IPS-20b (cell line): ENCODE measurements at regions not wholly inside any gene's neighbourhood (a gene's known extent, or its start where the extent isn't known, plus 50 kb on each side); places are given as distances from the start of the nearest gene placed in this dataset.

Source experiments
- H3K27ac ChIP-seq: one replicate; pipeline ENCODE4 v1.5.1; 2013; ENCODE audit warnings: low read length
- H3K27me3 ChIP-seq: 2 replicates; pipeline ENCODE4 v1.6.1; 2013; ENCODE audit warnings: mild to moderate bottlenecking, low read length, inconsistent platforms; ENCODE audit not compliant: insufficient read depth
- H3K36me3 ChIP-seq: 2 replicates; pipeline ENCODE4 v1.6.1; 2013; ENCODE audit warnings: low read depth, mild to moderate bottlenecking, inconsistent platforms, low read length, moderate library complexity; ENCODE audit not compliant: insufficient read depth
- H3K4me1 ChIP-seq: 2 replicates; pipeline ENCODE4 v1.6.1; 2013; ENCODE audit warnings: mild to moderate bottlenecking, control low read depth, inconsistent platforms, low read length, moderate library complexity; ENCODE audit not compliant: insufficient read depth
- H3K4me3 ChIP-seq: 2 replicates; pipeline ENCODE4 v1.5.1; 2013; ENCODE audit warnings: mild to moderate bottlenecking, low read length, inconsistent platforms
- H3K9ac ChIP-seq: 2 replicates; pipeline ENCODE4 v1.6.1; 2013; ENCODE audit warnings: low read depth, mild to moderate bottlenecking, inconsistent platforms, low read length, moderate library complexity
- H3K9me3 ChIP-seq: 2 replicates; pipeline ENCODE4 v1.6.1; 2013; ENCODE audit warnings: mild to moderate bottlenecking, low read depth, low read length, inconsistent platforms; ENCODE audit not compliant: insufficient read depth

DNA sequence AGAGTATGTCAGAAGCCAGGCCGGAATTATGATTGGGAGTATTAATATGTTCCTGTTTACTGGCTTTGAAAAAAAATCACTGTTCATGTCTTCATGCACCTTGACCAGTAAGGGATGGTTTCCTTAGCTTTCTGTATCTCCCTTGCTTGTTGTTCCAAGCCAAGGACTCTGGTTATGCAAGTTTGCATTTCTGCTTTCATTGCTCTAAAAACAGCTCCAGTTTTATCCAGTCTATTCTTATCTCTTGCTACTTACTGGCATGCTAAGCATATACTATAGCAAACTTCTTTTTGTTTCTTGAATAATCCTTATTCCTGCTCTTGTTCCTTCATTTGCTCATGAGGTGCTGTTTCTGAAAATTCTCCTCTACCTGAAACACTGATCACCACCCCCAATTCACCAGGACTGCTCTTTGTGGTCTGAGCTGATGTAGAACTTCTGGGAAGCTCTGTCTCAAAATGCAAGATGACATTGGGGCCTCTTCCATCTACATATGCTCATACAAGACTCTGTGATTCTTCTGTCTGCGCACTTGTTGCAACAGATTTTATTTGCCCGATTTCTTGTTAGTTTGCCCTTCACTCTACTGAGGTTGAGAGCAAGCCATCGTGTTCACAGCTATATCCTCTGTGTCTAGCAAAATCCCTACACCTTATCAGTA lies 173.0 kb downstream of the EBLN2 start:
- Histone ChIP-seq H3K27me3 (no peaks in the 10 kb centered on the region), H3K27ac (no peak overlapping the region), H3K36me3 (no peaks in the 10 kb centered on the region), H3K9me3 (no peaks in the 10 kb centered on the region), H3K4me3 (no peak overlapping the region), H3K4me1 (no peaks in the 10 kb centered on the region), H3K9ac (no peak overlapping the region)

DNA sequence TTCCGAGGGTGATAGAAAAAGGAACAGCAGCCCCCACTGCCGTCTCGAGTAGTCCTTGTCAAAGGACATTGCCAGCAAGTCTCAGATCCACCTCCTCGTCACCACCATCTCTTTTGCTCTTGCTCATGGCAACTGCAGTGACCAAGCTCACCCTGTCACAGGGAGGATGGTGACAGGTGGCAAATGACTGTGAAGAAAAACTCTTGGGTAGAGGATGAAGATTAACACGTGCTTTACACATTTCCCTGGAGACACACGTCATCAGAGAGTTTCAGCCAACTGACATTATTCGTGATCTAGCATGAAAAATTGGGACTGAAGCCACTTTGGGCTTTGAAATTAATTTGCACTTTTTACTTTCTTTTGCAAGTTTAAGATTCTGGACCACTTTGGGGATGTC lies 174.3 kb downstream of the EBLN2 start:
- H3K4me3 ChIP-seq, result no peak overlapping the region
- H3K9ac ChIP-seq, result no peak overlapping the region
- no peaks in the 10 kb centered on the region for H3K27me3 ChIP-seq
- no peaks in the 10 kb centered on the region for H3K36me3 ChIP-seq
- H3K9me3 ChIP-seq, result no peaks in the 10 kb centered on the region
- no peak overlapping the region for H3K27ac ChIP-seq
- H3K4me1 ChIP-seq, result no peaks in the 10 kb centered on the region

- H3K4me1 ChIP-seq, result no peaks in the 10 kb centered on the region
- no peaks in the 10 kb centered on the region for H3K9me3 ChIP-seq
- no peak overlapping the region for H3K27ac ChIP-seq
- H3K9ac ChIP-seq, result no peak overlapping the region
- no peak overlapping the region for H3K4me3 ChIP-seq
- H3K36me3 ChIP-seq, result no peaks in the 10 kb centered on the region
- no peaks in the 10 kb centered on the region for H3K27me3 ChIP-seq
Observed at GRCh38 chr3:73236867-73237266, 175.4 kb downstream of the EBLN2 start.

GRCh38 chr3:73243740-73244139 lies 182.3 kb downstream of the EBLN2 start:
- Histone ChIP-seq H3K36me3 (no peaks in the 10 kb centered on the region), H3K4me3 (no peak overlapping the region), H3K27ac (no peak overlapping the region), H3K27me3 (no peaks in the 10 kb centered on the region), H3K4me1 (no peaks in the 10 kb centered on the region), H3K9ac (no peak overlapping the region), H3K9me3 (peaks cover 3% of the 10 kb centered on the region)

GRCh38 chr3:73245459-73245858 lies 184.0 kb downstream of the EBLN2 start:
- Histone ChIP-seq H3K9ac (no peak overlapping the region), H3K9me3 (peaks cover 3% of the 10 kb centered on the region), H3K4me3 (no peak overlapping the region), H3K36me3 (no peaks in the 10 kb centered on the region), H3K27me3 (no peaks in the 10 kb centered on the region), H3K27ac (no peak overlapping the region), H3K4me1 (no peaks in the 10 kb centered on the region)

- no peaks in the 10 kb centered on the region for H3K36me3 ChIP-seq
Observed at GRCh38 chr3:73249047-73249446, 187.6 kb downstream of the EBLN2 start.

GRCh38 chr3:73254062-73254461 lies 192.6 kb downstream of the EBLN2 start:
- Histone ChIP-seq H3K27me3 (no peaks in the 10 kb centered on the region), H3K9me3 (no peaks in the 10 kb centered on the region), H3K4me3 (no peak overlapping the region), H3K36me3 (no peaks in the 10 kb centered on the region), H3K4me1 (peaks cover 2% of the 10 kb centered on the region), H3K27ac (no peak overlapping the region), H3K9ac (no peak overlapping the region)

More at GRCh38 chr3:73249047-73249446, 187.6 kb downstream of the EBLN2 start:
- no peak overlapping the region for H3K27ac ChIP-seq
- H3K27me3 ChIP-seq, result no peaks in the 10 kb centered on the region
- peaks cover 2% of the 10 kb centered on the region; the same call in 1 of the 2 replicates for H3K4me1 ChIP-seq
- no peak overlapping the region for H3K9ac ChIP-seq
- peaks cover 3% of the 10 kb centered on the region for H3K9me3 ChIP-seq
- H3K4me3 ChIP-seq, result no peak overlapping the region

- Histone ChIP-seq H3K27ac (no peak overlapping the region), H3K4me3 (no peak overlapping the region), H3K4me1 (peaks cover 2% of the 10 kb centered on the region), H3K9ac (no peak overlapping the region), H3K36me3 (no peaks in the 10 kb centered on the region), H3K9me3 (no peaks in the 10 kb centered on the region), H3K27me3 (no peaks in the 10 kb centered on the region)
Observed at GRCh38 chr3:73255609-73256029, 194.2 kb downstream of the EBLN2 start.

DNA sequence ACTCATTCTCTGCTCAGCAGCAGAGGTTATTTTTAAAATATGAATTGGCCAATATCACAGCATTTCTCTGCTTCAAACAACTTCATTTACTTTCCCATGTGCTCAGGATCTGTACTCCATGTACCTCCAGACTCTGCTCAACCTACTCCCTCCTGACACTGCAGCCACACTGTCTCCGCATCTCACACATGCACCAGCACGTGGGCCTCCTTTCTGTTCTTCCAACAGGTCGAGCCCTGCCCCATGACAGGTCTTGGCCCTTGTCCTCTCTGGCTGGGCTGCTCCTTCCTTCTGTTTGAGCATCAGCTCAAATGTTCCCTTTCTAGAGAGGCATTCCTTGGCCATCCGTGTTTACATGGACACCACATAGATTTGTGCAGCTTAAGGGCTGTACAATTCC lies 195.7 kb downstream of the EBLN2 start:
- no peaks in the 10 kb centered on the region for H3K27me3 ChIP-seq
- H3K4me3 ChIP-seq, result no peak overlapping the region
- H3K9me3 ChIP-seq, result no peaks in the 10 kb centered on the region
- H3K4me1 ChIP-seq, result peaks cover 2% of the 10 kb centered on the region
- H3K36me3 ChIP-seq, result no peaks in the 10 kb centered on the region
- no peak overlapping the region for H3K9ac ChIP-seq
- no peak overlapping the region for H3K27ac ChIP-seq

GRCh38 chr3:73258057-73258456 lies 196.6 kb downstream of the EBLN2 start:
- no peak overlapping the region for H3K27ac ChIP-seq
- no peaks in the 10 kb centered on the region for H3K36me3 ChIP-seq
- no peaks in the 10 kb centered on the region for H3K9me3 ChIP-seq
- no peak overlapping the region for H3K4me3 ChIP-seq
- H3K4me1 ChIP-seq, result peaks cover 2% of the 10 kb centered on the region
- H3K9ac ChIP-seq, result no peak overlapping the region
- H3K27me3 ChIP-seq, result no peaks in the 10 kb centered on the region

DNA sequence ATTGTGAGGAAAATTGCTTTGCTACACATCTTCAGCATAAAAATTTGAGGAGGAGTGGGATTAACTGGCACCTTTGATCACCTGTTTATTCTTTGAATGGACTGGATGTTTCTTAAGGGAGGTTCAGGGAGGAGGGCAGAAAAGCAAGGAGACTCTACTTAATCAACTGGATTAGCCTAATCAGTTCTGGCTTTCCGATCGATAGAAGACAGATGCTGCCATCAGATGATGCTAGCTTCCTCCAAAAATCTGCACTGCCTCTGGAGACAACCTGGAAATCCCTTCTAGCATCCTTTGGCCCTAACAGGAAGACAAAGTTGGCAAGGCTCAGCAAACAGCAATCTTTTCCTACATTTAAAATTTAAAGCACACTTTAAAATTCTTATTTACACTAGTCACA lies 197.8 kb downstream of the EBLN2 start:
- H3K9me3 ChIP-seq, result no peaks in the 10 kb centered on the region
- H3K27me3 ChIP-seq, result no peaks in the 10 kb centered on the region
- no peak overlapping the region for H3K9ac ChIP-seq
- H3K36me3 ChIP-seq, result no peaks in the 10 kb centered on the region
- H3K4me1 ChIP-seq, result no peaks in the 10 kb centered on the region; the same call in 1 of the 2 replicates
- no peak overlapping the region for H3K4me3 ChIP-seq
- H3K27ac ChIP-seq, result no peak overlapping the region

- Histone ChIP-seq H3K36me3 (no peaks in the 10 kb centered on the region), H3K4me3 (no peak overlapping the region), H3K27ac (no peak overlapping the region), H3K9ac (no peak overlapping the region), H3K27me3 (no peaks in the 10 kb centered on the region), H3K4me1 (no peaks in the 10 kb centered on the region; the same call in 1 of the 2 replicates), H3K9me3 (no peaks in the 10 kb centered on the region)
Observed at GRCh38 chr3:73259856-73260255, 198.4 kb downstream of the EBLN2 start.
